ENCODE measurements at regions not wholly inside any gene's neighbourhood (a gene's known extent, or its start where the extent isn't known, plus 50 kb on each side); places are given as distances from the start of the nearest gene placed in this dataset.

- DNase-seq: no peak
- no peak for TF ChIP-seq CTCF (IDR thresholded peaks at IDR 0.05; ENCODE audit: low read depth, low read length)
- Histone ChIP-seq H3K9me3 (no peaks in the 10 kb centered on the region), H3K4me1 (peaks cover 8% of the 10 kb centered on the region; the same call in 1 of the 2 replicates), H3K4me3 (ENCODE audit: low read depth, low read length) (no peak overlapping the region), H3K27me3 (no peaks in the 10 kb centered on the region), H3K36me3 (no peaks in the 10 kb centered on the region)
Measured at GRCh38 chr11:15649371-15650104, 534.8 kb downstream of the INSC start.

DNA sequence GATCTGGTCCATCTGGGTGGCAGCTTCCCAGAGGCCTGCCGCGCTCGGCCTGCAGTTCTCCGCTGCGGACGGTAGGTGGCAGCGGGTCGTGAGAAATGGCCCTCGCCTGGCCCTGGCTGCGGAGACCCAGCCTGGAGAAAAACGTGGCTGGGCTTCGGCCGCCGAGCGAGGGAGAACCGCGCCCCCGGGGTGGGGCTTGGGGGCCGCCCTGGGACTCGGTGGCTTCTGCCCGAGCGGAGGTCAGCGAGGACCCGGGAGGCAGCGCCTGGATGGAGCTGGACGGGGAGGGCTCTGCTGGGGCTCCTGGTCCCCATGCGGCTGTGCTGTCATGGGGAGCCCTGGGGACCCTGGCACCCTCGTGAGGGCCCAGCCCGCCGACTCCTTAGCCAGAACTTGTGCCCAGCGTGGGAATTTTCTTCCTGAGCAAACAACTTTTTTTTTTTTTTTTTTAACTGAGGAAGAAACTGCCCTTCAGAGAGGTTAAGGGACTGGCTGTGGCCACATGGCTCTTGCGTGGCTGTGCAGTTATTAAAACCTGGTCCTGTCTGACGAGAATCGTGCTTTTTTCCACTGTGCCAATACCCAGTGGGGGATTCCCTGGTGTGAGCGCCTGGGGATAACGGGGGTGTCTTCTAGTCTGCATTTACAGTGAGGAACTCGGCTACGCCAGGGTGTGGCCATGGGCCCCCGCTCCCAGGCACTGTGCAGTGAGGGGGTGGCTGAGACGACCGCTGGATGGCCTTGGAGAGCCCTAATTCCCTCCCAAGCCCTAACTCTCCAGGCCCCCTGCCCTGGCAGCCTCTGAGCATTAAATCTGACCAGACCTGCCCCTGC is 535.6 kb downstream of the INSC start:
- peak; percentile 90 for DNase-seq
- no peaks in the 10 kb centered on the region for H3K9me3 ChIP-seq
- H3K27me3 ChIP-seq: no peaks in the 10 kb centered on the region
- TF ChIP-seq CTCF (IDR thresholded peaks at IDR 0.05; ENCODE audit: low read depth, low read length): peak; percentile 66
- H3K4me3 ChIP-seq (ENCODE audit: low read depth, low read length): peak overlapping the region; percentile 31
- peaks cover 8% of the 10 kb centered on the region; the same call in 1 of the 2 replicates for H3K4me1 ChIP-seq
- no peaks in the 10 kb centered on the region for H3K36me3 ChIP-seq

DNA sequence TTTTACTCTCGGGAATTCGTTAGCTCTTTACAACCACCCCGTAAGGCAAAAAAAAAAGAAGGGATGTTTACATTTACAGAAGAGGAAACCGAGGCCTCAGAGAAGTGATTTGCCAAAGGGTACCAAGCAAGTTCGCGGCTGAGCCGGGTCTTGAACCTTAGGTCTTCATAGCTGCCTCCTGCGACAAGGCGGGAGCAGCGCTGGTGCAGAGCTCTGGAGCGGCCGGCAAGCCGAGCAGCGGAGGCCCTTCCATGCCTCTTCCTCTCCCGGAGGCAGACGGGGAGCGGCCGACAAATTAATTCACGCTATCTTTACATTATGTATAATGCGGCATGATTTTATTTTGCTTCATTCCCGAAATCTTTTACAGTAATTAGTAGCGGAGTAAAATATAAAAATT is 536.3 kb downstream of the INSC start:
- no peaks in the 10 kb centered on the region for H3K9me3 ChIP-seq
- peak; percentile 4 for DNase-seq
- no peak for TF ChIP-seq CTCF (IDR thresholded peaks at IDR 0.05; ENCODE audit: low read depth, low read length)

GRCh38 chr11:15651816-15652215 is 537.1 kb downstream of the INSC start:
- no peak overlapping the region for H3K4me3 ChIP-seq (ENCODE audit: low read depth, low read length)
- H3K9me3 ChIP-seq: no peaks in the 10 kb centered on the region
- peaks cover 8% of the 10 kb centered on the region; the same call in 1 of the 2 replicates for H3K4me1 ChIP-seq
- TF ChIP-seq CTCF (IDR thresholded peaks at IDR 0.05; ENCODE audit: low read depth, low read length): no peak
- no peaks in the 10 kb centered on the region for H3K36me3 ChIP-seq
- no peaks in the 10 kb centered on the region for H3K27me3 ChIP-seq
- DNase-seq: no peak

More for the DNA sequence above, 536.3 kb downstream of the INSC start:
- H3K27me3 ChIP-seq: no peaks in the 10 kb centered on the region
- H3K4me3 ChIP-seq (ENCODE audit: low read depth, low read length): no peak overlapping the region
- peaks cover 8% of the 10 kb centered on the region; the same call in 1 of the 2 replicates for H3K4me1 ChIP-seq
- H3K36me3 ChIP-seq: no peaks in the 10 kb centered on the region

DNA sequence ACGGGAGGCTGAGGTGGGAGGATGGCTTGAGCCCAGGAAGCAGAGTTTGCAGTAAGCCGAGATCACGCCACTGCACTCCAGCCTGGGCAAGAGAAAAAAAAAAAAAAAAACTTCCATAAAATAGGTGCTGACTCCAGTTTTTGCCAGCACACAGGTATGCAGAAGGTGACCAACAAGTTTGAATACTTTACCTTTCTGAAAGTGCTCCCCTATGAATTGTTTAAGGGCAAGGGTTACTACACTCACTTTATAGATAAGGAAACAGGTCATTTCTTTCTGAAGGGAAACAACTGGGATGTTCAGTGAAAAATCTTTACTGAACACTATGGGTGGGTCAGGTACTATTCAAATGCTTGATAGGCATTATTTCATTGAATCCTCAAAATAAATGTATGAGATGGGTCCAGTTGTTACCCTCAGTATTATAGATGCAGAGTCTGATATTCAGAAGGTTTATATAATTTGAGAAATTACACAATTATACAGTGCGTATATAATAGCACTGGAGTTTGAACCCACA is 538.5 kb downstream of the INSC start:
- peaks cover 8% of the 10 kb centered on the region; the same call in 1 of the 2 replicates for H3K4me1 ChIP-seq
- DNase-seq: no peak
- H3K4me3 ChIP-seq (ENCODE audit: low read depth, low read length): no peak overlapping the region
- H3K27me3 ChIP-seq: no peaks in the 10 kb centered on the region
- no peaks in the 10 kb centered on the region for H3K36me3 ChIP-seq
- TF ChIP-seq CTCF (IDR thresholded peaks at IDR 0.05; ENCODE audit: low read depth, low read length): no peak
- no peaks in the 10 kb centered on the region for H3K9me3 ChIP-seq

Data from BE2C (cell line).